Esophagus muscularis mucosa (tissue), 4 donors: ENCODE measurements at regions not wholly inside any gene's neighbourhood (a gene's known extent, or its start where the extent isn't known, plus 50 kb on each side); places are given as distances from the start of the nearest gene placed in this dataset.

ENCODE experiments used
- DNase-seq: peaks from one replicate; pipeline ENCODE4 v3.0.0-alpha.2; 2017; ENCODE audit errors: extremely low spot score
- H3K27ac ChIP-seq, 4 donors: fragments of 200-600 bp; sonication (generic); replicated peaks in 1 of 4; 1 replicate in 3 of 4; 2 replicates in 1 of 4; pipeline ENCODE4 v1.5.1; 2016 to 2019; ENCODE audit warnings: mild to moderate bottlenecking in 1 of 4
- H3K27me3 ChIP-seq, 4 donors: fragments of 200-600 bp; sonication (generic); one replicate each; pipeline versions ENCODE4 v1.5.1 to v1.6.0; 2016 to 2019
- H3K36me3 ChIP-seq, 4 donors: fragments of 200-600 bp; sonication (generic); one replicate each; pipeline ENCODE4 v1.5.1; 2016 to 2019
- H3K4me1 ChIP-seq, 4 donors: fragments of 200-600 bp; sonication (generic); one replicate each; pipeline ENCODE4 v1.5.1; 2016 to 2019
- H3K4me3 ChIP-seq, 4 donors: fragments of 200-600 bp; sonication (generic); 1 replicate in 2 of 4; 2 replicates in 2 of 4; pipeline ENCODE4 v1.5.1; 2016 to 2019; ENCODE audit warnings: mild to moderate bottlenecking in 4 of 4, moderate library complexity in 1 of 4
- H3K9me3 ChIP-seq, 4 donors: fragments of 200-600 bp; sonication (generic); 1 replicate in 3 of 4; 2 replicates in 1 of 4; pipeline ENCODE4 v1.5.1; 2016 to 2019
- EP300 ChIP-seq: sonication (generic); formaldehyde crosslinking; IDR thresholded peaks from one replicate; pipeline ENCODE4 v1.6.1; 2017; ENCODE audit warnings: antibody characterized with exemption
- POLR2A ChIP-seq: fragments of 450-650 bp; IDR thresholded peaks from one replicate; pipeline ENCODE4 v1.6.1; 2017; ENCODE audit warnings: antibody characterized with exemption, moderate library complexity, mild to moderate bottlenecking, low read depth
- POLR2AphosphoS5 ChIP-seq, 2 donors: sonication (generic); formaldehyde crosslinking; IDR thresholded peaks; one replicate each; pipeline ENCODE4 v1.6.1; 2017; ENCODE audit warnings: antibody characterized with exemption in 2 of 2
- WGBS: methylation state at CpG from one replicate; pipeline ENCODE4 v1.1.5; 2018; 5-methylcytosine and 5-hydroxymethylcytosine counted together
- intact Hi-C: fragments of 100-400 bp; cut with DNase I; formaldehyde crosslinking; loops from one replicate; pipeline ENCODE4 v1.15.1; 2023
- TF ChIP-seq, protein P1 (sequence below), 3 experiments: fragments of 200-600 bp in 2 of 3; fragments of 450-650 bp in 1 of 3; sonication (generic) in 2 of 3; IDR thresholded peaks; one replicate each; pipeline ENCODE4 v1.5.1; 2017 to 2019; ENCODE audit warnings: antibody characterized with exemption in 3 of 3, mild to moderate bottlenecking in 2 of 3, moderate library complexity in 1 of 3

GRCh38 chr4:62410371-62411003, 1210.4 kb downstream of the ADGRL3 start:
- DNase-seq = no peak
- Histone ChIP-seq H3K27me3 (no peaks in the 10 kb centered on the region), H3K27ac (no peak overlapping the region), H3K36me3 (no peaks in the 10 kb centered on the region), H3K4me1 (no peaks in the 10 kb centered on the region), H3K4me3 (no peak overlapping the region), H3K9me3 (no peaks in the 10 kb centered on the region)
- no peak for TF ChIP-seq POLR2AphosphoS5 (IDR thresholded peaks at IDR 0.05)
- intact Hi-C loops = no loop called here
- WGBS = 73% methylated on average over 3 of the region's 3 CpGs

DNA sequence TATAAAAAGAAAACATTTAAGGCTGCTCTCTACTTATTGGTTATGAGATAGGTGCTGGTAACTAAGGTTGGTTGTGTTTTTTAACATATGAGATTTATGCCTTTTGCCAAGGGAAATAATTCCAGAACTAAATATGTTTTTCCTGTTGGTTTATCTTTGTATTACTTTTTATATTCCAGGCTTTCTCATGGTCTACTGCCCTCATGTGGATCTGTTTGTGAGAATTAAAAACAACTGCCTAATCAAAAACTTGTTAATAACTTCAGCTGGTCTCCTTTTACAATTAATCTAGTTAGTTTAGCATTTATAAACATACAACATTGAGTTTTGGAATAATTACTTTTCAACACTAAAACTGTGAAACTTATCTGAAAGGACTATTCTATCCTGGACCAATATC, 1208.3 kb downstream of the ADGRL3 start:
- TF ChIP-seq POLR2A (no peak), POLR2AphosphoS5 (IDR thresholded peaks at IDR 0.05) (no peak), EP300 (no peak)
- TF ChIP-seq, protein P1, sequence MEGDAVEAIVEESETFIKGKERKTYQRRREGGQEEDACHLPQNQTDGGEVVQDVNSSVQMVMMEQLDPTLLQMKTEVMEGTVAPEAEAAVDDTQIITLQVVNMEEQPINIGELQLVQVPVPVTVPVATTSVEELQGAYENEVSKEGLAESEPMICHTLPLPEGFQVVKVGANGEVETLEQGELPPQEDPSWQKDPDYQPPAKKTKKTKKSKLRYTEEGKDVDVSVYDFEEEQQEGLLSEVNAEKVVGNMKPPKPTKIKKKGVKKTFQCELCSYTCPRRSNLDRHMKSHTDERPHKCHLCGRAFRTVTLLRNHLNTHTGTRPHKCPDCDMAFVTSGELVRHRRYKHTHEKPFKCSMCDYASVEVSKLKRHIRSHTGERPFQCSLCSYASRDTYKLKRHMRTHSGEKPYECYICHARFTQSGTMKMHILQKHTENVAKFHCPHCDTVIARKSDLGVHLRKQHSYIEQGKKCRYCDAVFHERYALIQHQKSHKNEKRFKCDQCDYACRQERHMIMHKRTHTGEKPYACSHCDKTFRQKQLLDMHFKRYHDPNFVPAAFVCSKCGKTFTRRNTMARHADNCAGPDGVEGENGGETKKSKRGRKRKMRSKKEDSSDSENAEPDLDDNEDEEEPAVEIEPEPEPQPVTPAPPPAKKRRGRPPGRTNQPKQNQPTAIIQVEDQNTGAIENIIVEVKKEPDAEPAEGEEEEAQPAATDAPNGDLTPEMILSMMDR (IDR thresholded peaks at IDR 0.05) = no peak
- Histone ChIP-seq H3K27ac (no peak overlapping the region), H3K9me3 (no peaks in the 10 kb centered on the region), H3K27me3 (no peaks in the 10 kb centered on the region), H3K36me3 (no peaks in the 10 kb centered on the region), H3K4me1 (no peaks in the 10 kb centered on the region), H3K4me3 (no peak overlapping the region)
- DNase-seq = no peak
- intact Hi-C loops = no loop called here

DNA sequence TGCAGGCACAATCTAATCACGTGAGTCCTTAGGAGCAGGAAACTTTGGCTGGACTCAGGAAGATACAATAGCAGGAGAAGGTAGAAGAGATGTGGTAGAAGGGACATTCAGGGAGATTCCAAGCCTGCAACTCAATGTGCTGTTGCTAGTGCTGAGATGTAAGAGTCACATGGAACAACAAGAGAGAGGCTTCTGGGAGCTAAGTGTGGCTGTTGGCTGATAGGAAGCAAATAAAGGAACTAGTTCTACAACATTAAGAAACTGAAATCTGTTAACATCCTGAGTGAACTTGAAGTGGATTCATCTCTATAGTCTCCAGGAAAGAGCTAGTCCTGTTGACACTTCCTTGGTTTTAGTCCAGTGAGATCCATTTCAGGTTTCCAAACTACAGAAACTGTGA, 1207.4 kb downstream of the ADGRL3 start:
- DNase-seq = no peak

GRCh38 chr4:62402088-62402806, 1202.1 kb downstream of the ADGRL3 start:
- DNase-seq = no peak
- H3K9me3 ChIP-seq = no peaks in the 10 kb centered on the region
- TF ChIP-seq, protein P1 (IDR thresholded peaks at IDR 0.05) = no peak
- TF ChIP-seq EP300 (no peak), POLR2A (no peak), POLR2AphosphoS5 (IDR thresholded peaks at IDR 0.05) (no peak)
- no peaks in the 10 kb centered on the region for H3K36me3 ChIP-seq
- H3K27me3 ChIP-seq = no peaks in the 10 kb centered on the region
- H3K4me3 ChIP-seq = no peak overlapping the region
- no peaks in the 10 kb centered on the region for H3K4me1 ChIP-seq
- intact Hi-C loops = no loop called here
- H3K27ac ChIP-seq = no peak overlapping the region

More for the DNA sequence above, 1207.4 kb downstream of the ADGRL3 start:
- WGBS = 76% methylated on average over 1 of the region's 1 CpG
- H3K9me3 ChIP-seq = no peaks in the 10 kb centered on the region
- H3K36me3 ChIP-seq = no peaks in the 10 kb centered on the region
- H3K27ac ChIP-seq = no peak overlapping the region
- TF ChIP-seq EP300 (no peak), POLR2A (no peak), POLR2AphosphoS5 (IDR thresholded peaks at IDR 0.05) (no peak)
- TF ChIP-seq, protein P1 (IDR thresholded peaks at IDR 0.05) = no peak
- H3K4me1 ChIP-seq = no peaks in the 10 kb centered on the region
- no peaks in the 10 kb centered on the region for H3K27me3 ChIP-seq
- intact Hi-C loops = no loop called here
- no peak overlapping the region for H3K4me3 ChIP-seq

GRCh38 chr4:62399242-62399641, 1199.1 kb downstream of the ADGRL3 start:
- Histone ChIP-seq H3K27me3 (no peaks in the 10 kb centered on the region), H3K27ac (no peak overlapping the region), H3K9me3 (peaks cover 0 to 3% (median 0%) of the 10 kb centered on the region in 4 donors), H3K4me3 (no peak overlapping the region), H3K4me1 (no peaks in the 10 kb centered on the region), H3K36me3 (no peaks in the 10 kb centered on the region)
- 34% methylated on average over 4 of the region's 4 CpGs for WGBS
- TF ChIP-seq POLR2AphosphoS5 (IDR thresholded peaks at IDR 0.05) (no peak), POLR2A (no peak), EP300 (no peak)
- TF ChIP-seq, protein P1 (IDR thresholded peaks at IDR 0.05) = no peak
- intact Hi-C loops = no loop called here
- no peak for DNase-seq
